Smooth muscle cell (in vitro differentiated cells): ENCODE measurements at regions not wholly inside any gene's neighbourhood (a gene's known extent, or its start where the extent isn't known, plus 50 kb on each side); places are given as distances from the start of the nearest gene placed in this dataset.
"Not testable (repeated sequence)": the region's sequence is repeated elsewhere in the genome, so short reads cannot be mapped to it uniquely, and the experiment has no call there.

Experiments used
- DNase-seq: peaks from one replicate; lab custom pipeline; 2025; ENCODE audit not compliant: unreplicated experiment; lab: John Stamatoyannopoulos, UW
- H2AFZ ChIP-seq: fragments of 200-600 bp; sonication (generic); 2 replicates; pipeline ENCODE4 v1.6.0; 2016; ENCODE audit warnings: antibody characterized with exemption, low read depth, mild to moderate bottlenecking
- H3F3A ChIP-seq: fragments of 200-600 bp; sonication (generic); 2 replicates; pipeline ENCODE4 v1.6.0; 2017; ENCODE audit warnings: antibody characterized with exemption, low read depth
- H3K27ac ChIP-seq: fragments of 200-600 bp; sonication (generic); 2 replicates; pipeline ENCODE4 v1.5.1; 2016; ENCODE audit warnings: low read depth, mild to moderate bottlenecking
- H3K27me3 ChIP-seq: fragments of 200-600 bp; sonication (generic); 2 replicates; pipeline ENCODE4 v1.6.1; 2016; ENCODE audit warnings: low read depth, mild to moderate bottlenecking
- H3K36me3 ChIP-seq: fragments of 200-600 bp; sonication (generic); 2 replicates; pipeline ENCODE4 v1.5.1; 2016; ENCODE audit warnings: low read depth
- H3K4me1 ChIP-seq: fragments of 200-600 bp; sonication (generic); 2 replicates; pipeline ENCODE4 v1.5.1; 2016; ENCODE audit warnings: low read depth
- H3K4me2 ChIP-seq: fragments of 200-600 bp; sonication (generic); 2 replicates; pipeline ENCODE4 v1.6.0; 2016; ENCODE audit warnings: mild to moderate bottlenecking
- H3K4me3 ChIP-seq: fragments of 200-600 bp; sonication (generic); 2 replicates; pipeline ENCODE4 v1.5.1; 2016; ENCODE audit warnings: mild to moderate bottlenecking
- H3K79me2 ChIP-seq: fragments of 200-600 bp; sonication (generic); 2 replicates; pipeline ENCODE4 v1.6.0; 2016; ENCODE audit warnings: low read depth, mild to moderate bottlenecking
- H3K9ac ChIP-seq: fragments of 200-600 bp; sonication (generic); 2 replicates; pipeline ENCODE4 v1.6.0; 2016; ENCODE audit warnings: low read depth
- H3K9me3 ChIP-seq: fragments of 200-600 bp; sonication (generic); replicated peaks from 2 replicates; pipeline ENCODE4 v1.5.1; 2016; ENCODE audit warnings: low read depth
- H4K20me1 ChIP-seq: fragments of 200-600 bp; sonication (generic); 2 replicates; pipeline ENCODE4 v1.6.0; 2016; ENCODE audit warnings: low read depth
- WGBS: methylation state at CpG from one replicate; pipeline ENCODE4 v1.1.7; 2016; ENCODE audit warnings: low lambda C conversion rate; 5-methylcytosine and 5-hydroxymethylcytosine counted together
- TF ChIP-seq, protein P1 (sequence below): fragments of 200-600 bp; sonication (generic); IDR thresholded peaks from 2 replicates; pipeline ENCODE4 v1.5.1; 2017; ENCODE audit warnings: borderline replicate concordance, mild to moderate bottlenecking, antibody characterized with exemption; ENCODE audit not compliant: insufficient read depth, poor library complexity, severe bottlenecking

DNA sequence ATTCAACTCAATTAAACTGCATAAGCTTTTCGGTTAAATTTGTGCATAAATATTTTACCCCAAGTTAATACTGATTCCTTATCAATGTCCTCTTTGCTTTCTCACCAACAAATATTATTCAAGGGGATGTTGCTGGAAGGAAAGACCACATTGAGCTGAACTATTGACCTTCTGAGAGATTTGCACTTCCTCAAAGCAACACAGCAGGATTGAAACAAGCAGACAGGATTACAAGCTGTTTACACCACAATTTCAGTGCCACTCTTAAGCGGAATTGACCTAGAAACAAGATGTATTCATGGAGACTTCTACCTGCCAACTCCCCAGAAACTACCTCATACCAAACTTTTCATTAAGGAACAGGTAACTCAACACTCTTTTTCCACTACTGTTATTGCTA lies 96.5 kb upstream of the DUSP21 start:
- Histone ChIP-seq H3K4me2 (no peak overlapping the region), H3K4me3 (no peak overlapping the region), H3F3A (no peaks in the 10 kb centered on the region), H4K20me1 (no peaks in the 10 kb centered on the region), H3K9me3 (no peaks in the 10 kb centered on the region), H3K27me3 (no peaks in the 10 kb centered on the region), H3K27ac (no peak overlapping the region), H3K79me2 (no peaks in the 10 kb centered on the region), H2AFZ (no peak overlapping the region), H3K36me3 (no peaks in the 10 kb centered on the region), H3K9ac (no peak overlapping the region), H3K4me1 (no peaks in the 10 kb centered on the region)
- WGBS, result 58% methylated on average over 2 of the region's 2 CpGs
- TF ChIP-seq, protein P1, sequence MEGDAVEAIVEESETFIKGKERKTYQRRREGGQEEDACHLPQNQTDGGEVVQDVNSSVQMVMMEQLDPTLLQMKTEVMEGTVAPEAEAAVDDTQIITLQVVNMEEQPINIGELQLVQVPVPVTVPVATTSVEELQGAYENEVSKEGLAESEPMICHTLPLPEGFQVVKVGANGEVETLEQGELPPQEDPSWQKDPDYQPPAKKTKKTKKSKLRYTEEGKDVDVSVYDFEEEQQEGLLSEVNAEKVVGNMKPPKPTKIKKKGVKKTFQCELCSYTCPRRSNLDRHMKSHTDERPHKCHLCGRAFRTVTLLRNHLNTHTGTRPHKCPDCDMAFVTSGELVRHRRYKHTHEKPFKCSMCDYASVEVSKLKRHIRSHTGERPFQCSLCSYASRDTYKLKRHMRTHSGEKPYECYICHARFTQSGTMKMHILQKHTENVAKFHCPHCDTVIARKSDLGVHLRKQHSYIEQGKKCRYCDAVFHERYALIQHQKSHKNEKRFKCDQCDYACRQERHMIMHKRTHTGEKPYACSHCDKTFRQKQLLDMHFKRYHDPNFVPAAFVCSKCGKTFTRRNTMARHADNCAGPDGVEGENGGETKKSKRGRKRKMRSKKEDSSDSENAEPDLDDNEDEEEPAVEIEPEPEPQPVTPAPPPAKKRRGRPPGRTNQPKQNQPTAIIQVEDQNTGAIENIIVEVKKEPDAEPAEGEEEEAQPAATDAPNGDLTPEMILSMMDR, result no peak
- no peak for DNase-seq

DNA sequence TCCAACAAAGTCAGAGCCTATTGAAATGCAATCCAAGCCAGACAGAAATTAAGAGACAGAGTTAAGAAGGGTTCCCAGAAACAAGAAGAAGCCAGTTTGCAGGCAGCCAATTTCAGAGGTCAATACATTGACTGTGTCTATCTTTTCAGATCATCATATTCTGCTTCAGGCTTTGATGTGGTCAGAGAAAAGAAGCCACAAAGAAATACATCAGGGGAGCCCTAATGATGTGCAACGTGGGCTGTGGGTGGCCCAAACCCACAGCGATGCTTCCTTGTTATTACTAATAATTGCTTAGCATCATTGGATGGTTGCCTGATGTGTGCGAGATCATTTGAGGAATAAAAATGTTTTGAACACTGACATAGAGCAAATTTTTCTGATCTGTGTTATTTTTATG lies 99.0 kb upstream of the DUSP21 start:
- H3F3A ChIP-seq, result no peaks in the 10 kb centered on the region
- no peak overlapping the region for H3K4me2 ChIP-seq
- no peaks in the 10 kb centered on the region for H3K79me2 ChIP-seq
- TF ChIP-seq, protein P1, result no peak
- 64% methylated on average over 3 of the region's 3 CpGs for WGBS
- H3K9ac ChIP-seq, result no peak overlapping the region
- no peak overlapping the region for H2AFZ ChIP-seq
- no peaks in the 10 kb centered on the region for H3K9me3 ChIP-seq
- H4K20me1 ChIP-seq, result no peaks in the 10 kb centered on the region
- no peak for DNase-seq
- H3K27me3 ChIP-seq, result no peaks in the 10 kb centered on the region
- no peaks in the 10 kb centered on the region for H3K36me3 ChIP-seq
- no peak overlapping the region for H3K27ac ChIP-seq
- H3K4me1 ChIP-seq, result no peaks in the 10 kb centered on the region
- no peak overlapping the region for H3K4me3 ChIP-seq

DNA sequence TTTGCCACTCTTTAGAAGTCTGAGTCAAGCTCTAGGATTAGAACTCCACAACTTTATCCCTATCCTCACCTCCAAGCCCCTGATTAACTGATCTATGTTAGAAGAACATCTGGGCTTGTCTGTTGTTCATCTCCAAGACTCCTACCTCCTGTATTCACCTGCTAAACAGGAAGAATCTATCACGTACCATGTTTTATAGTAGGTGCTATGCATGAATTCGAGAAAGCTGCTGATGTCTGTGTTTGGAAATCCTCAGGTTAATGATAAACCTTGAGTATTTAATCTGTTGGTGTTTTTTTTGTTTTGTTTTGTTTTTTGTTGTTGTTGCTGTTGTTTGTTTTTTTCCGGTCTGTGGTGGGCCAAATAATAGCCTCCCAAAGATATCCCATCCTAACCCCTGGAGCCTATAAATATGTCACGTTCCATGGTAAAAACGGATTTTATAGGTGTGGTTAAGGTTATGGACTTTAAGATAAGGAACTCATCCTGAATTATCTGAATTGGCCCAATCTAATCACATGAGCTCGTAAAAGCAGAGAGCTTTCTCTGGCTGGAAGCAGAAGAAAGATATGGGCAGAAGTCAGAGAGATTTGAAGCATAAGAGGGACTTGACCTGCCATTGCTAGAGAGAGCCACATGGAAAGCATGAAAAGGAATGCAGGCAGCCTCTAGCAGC lies 101.2 kb upstream of the DUSP21 start:
- H3K79me2 ChIP-seq, result no peaks in the 10 kb centered on the region
- H3K27me3 ChIP-seq, result no peaks in the 10 kb centered on the region
- H3K9me3 ChIP-seq, result no peaks in the 10 kb centered on the region
- no peak for DNase-seq
- H3K4me3 ChIP-seq, result no peak overlapping the region
- H3K9ac ChIP-seq, result no peak overlapping the region
- H4K20me1 ChIP-seq, result no peaks in the 10 kb centered on the region
- H3K4me1 ChIP-seq, result no peaks in the 10 kb centered on the region
- no peaks in the 10 kb centered on the region for H3F3A ChIP-seq
- no peak overlapping the region for H2AFZ ChIP-seq
- H3K27ac ChIP-seq, result no peak overlapping the region
- TF ChIP-seq, protein P1, result no peak
- H3K4me2 ChIP-seq, result no peak overlapping the region
- no peaks in the 10 kb centered on the region for H3K36me3 ChIP-seq
- WGBS, result 55% methylated on average over 6 of the region's 6 CpGs

DNA sequence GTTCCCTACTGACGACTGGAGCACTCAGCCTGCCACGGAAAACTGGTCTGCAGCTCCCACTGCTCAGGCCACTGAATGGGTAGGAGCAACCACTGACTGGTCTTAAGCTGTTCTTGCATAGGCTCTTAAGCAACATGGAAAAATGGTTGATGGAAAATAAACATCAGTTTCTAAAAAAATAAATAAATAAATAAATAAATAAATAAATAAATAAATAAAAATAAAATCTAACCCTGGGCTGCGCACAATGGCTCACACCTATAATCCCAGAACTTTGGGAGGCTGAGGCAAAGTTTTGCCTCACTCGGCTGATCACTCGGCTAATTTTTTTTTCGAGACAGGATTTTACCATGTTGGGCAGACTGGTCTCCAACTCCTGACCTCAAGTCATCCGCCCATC lies 102.0 kb upstream of the DUSP21 start:
- not testable (repeated sequence) for H3K9ac ChIP-seq, H3K79me2 ChIP-seq, H3K4me2 ChIP-seq, H3F3A ChIP-seq, H3K9me3 ChIP-seq, DNase-seq, H3K4me1 ChIP-seq, H3K27me3 ChIP-seq, H4K20me1 ChIP-seq, H2AFZ ChIP-seq, H3K27ac ChIP-seq, H3K36me3 ChIP-seq, H3K4me3 ChIP-seq
- WGBS, result 81% methylated on average over 7 of the region's 7 CpGs

DNA sequence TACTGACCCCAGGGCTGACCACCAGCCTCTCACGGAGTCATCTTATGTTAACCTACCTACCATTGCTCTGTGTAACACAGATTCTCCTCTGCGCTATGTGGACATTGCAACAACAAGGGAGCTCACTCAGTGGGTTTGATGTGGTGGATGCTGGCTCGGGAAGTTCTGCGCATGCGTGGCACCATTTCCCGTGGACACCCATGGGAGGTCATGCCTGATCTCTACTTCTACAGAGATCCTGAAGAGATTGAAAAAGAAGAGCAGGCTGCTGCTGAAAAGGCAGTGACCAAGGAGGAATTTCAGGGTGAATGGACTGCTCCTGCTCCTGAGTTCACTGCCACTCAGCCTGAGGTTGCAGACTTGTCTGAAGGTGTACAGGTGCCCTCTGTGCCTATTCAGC lies 102.4 kb upstream of the DUSP21 start:
- H3K9ac ChIP-seq, DNase-seq, H3K27me3 ChIP-seq, H3K4me1 ChIP-seq, H3K4me3 ChIP-seq, H3K27ac ChIP-seq, H3K36me3 ChIP-seq, H3K79me2 ChIP-seq, H4K20me1 ChIP-seq, H2AFZ ChIP-seq, H3F3A ChIP-seq, H3K9me3 ChIP-seq, H3K4me2 ChIP-seq: not testable (repeated sequence)
- 88% methylated on average over 6 of the region's 6 CpGs for whole genome bisulfite sequencing
